ENCODE measurements at regions not wholly inside any gene's neighbourhood (a gene's known extent, or its start where the extent isn't known, plus 50 kb on each side); places are given as distances from the start of the nearest gene placed in this dataset.

- H3K27me3 ChIP-seq (ENCODE audit: control insufficient read depth, insufficient read depth, low read length) = no peaks in the 10 kb centered on the region
- DNase-seq (ENCODE audit: low read depth) = no peak
- no peak for TF ChIP-seq CTCF (IDR thresholded peaks at IDR 0.05; ENCODE audit: insufficient read depth, low read depth, low read length)
- no peaks in the 10 kb centered on the region for H3K36me3 ChIP-seq (ENCODE audit: control insufficient read depth, insufficient read depth, low read length)
- no peak overlapping the region for H3K4me3 ChIP-seq (ENCODE audit: low read depth, low read length)
- POLR2A ChIA-PET = no interaction called here
- CTCF ChIA-PET = interaction anchor here (0.9 to 1.1 kb wide), 2 partner anchors 21 to 957 kb away, joined by 3 read pairs; no protein-coding TSS in a partner anchor
Observed at GRCh38 chr16:65318590-65319257, 196.9 kb upstream of the CDH11 start.

GRCh38 chr16:65318138-65318537 lies 196.3 kb upstream of the CDH11 start:
- Histone ChIP-seq H3K27me3 (ENCODE audit: control insufficient read depth, insufficient read depth, low read length) (no peaks in the 10 kb centered on the region), H3K4me3 (ENCODE audit: low read depth, low read length) (no peak overlapping the region), H3K36me3 (ENCODE audit: control insufficient read depth, insufficient read depth, low read length) (no peaks in the 10 kb centered on the region)
- TF ChIP-seq CTCF (IDR thresholded peaks at IDR 0.05; ENCODE audit: insufficient read depth, low read depth, low read length) = no peak
- ChIA-PET CTCF (interaction anchor here (0.6 to 1.1 kb wide), 3 partner anchors 22 to 957 kb away, joined by 3 read pairs; no protein-coding TSS in a partner anchor), POLR2A (no interaction called here)
- no peak for DNase-seq (ENCODE audit: low read depth)

GRCh38 chr16:65316808-65317207 lies 194.9 kb upstream of the CDH11 start:
- ChIA-PET CTCF (no interaction called here), POLR2A (interaction anchor here (0.5 kb wide), 1 partner anchor 1223 kb away, joined by 5 read pairs; no protein-coding TSS in a partner anchor)
- no peak for DNase-seq (ENCODE audit: low read depth)
- TF ChIP-seq CTCF (IDR thresholded peaks at IDR 0.05; ENCODE audit: insufficient read depth, low read depth, low read length) = no peak
- no peaks in the 10 kb centered on the region for H3K27me3 ChIP-seq (ENCODE audit: control insufficient read depth, insufficient read depth, low read length)
- H3K4me3 ChIP-seq (ENCODE audit: low read depth, low read length) = no peak overlapping the region
- no peaks in the 10 kb centered on the region for H3K36me3 ChIP-seq (ENCODE audit: control insufficient read depth, insufficient read depth, low read length)

- CTCF ChIA-PET = no interaction called here
Observed at GRCh38 chr16:65315081-65315780, 193.4 kb upstream of the CDH11 start.

More at GRCh38 chr16:65315081-65315780, 193.4 kb upstream of the CDH11 start:
- no peak overlapping the region for H3K4me3 ChIP-seq (ENCODE audit: low read depth, low read length)
- no peak for TF ChIP-seq CTCF (IDR thresholded peaks at IDR 0.05; ENCODE audit: insufficient read depth, low read depth, low read length)
- POLR2A ChIA-PET = no interaction called here
- DNase-seq (ENCODE audit: low read depth) = no peak
- H3K36me3 ChIP-seq (ENCODE audit: control insufficient read depth, insufficient read depth, low read length) = no peaks in the 10 kb centered on the region
- H3K27me3 ChIP-seq (ENCODE audit: control insufficient read depth, insufficient read depth, low read length) = no peaks in the 10 kb centered on the region
